HepG2 (cell line): ENCODE measurements at regions not wholly inside any gene's neighbourhood (a gene's known extent, or its start where the extent isn't known, plus 50 kb on each side); places are given as distances from the start of the nearest gene placed in this dataset.

Experiments used
- MAFF ChIP-seq: IDR thresholded peaks from 2 replicates; pipeline ENCODE4 v1.6.1; 2011; ENCODE audit warnings: low read depth, low read length, improper control_type of control experiment
- PRPF4 ChIP-seq: fragments of 200-400 bp; formaldehyde crosslinking; IDR thresholded peaks from 2 replicates; pipeline ENCODE4 v1.6.1; 2016; ENCODE audit warnings: low read length, low read depth; ENCODE audit not compliant: poor library complexity, severe bottlenecking

GRCh38 chr7:93006480-93007095 lies 111.2 kb downstream of the SAMD9 start:
- no peak for TF ChIP-seq PRPF4
- TF ChIP-seq MAFF, result no peak
